ENCODE measurements at regions not wholly inside any gene's neighbourhood (a gene's known extent, or its start where the extent isn't known, plus 50 kb on each side); places are given as distances from the start of the nearest gene placed in this dataset.

DNA sequence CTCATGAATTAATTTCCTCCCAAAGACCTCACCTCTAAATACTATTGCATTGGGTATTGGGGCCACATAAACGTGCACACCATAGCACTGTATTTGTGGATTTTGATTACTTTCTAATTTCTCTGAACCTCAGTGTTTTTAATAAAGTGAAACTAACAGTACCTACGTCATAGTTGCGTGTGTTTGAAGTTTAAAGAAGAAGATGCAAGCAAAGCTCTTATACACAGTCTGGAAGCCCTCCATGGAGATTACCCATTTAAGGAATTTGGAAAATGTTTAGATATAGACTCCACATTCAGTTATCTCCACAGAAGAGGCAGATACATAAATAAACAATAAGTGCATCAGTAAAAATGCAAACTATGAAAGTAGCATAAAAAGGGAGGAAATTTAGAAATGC, 581.1 kb upstream of the GBE1 start:
- TF ChIP-seq POLR2A (IDR thresholded peaks at IDR 0.05; ENCODE audit: low read length) (no peak), EP300 (IDR thresholded peaks at IDR 0.05) (no peak), CTCF (IDR thresholded peaks at IDR 0.05) (no peak)
